Esophagus muscularis mucosa (tissue), 4 donors: ENCODE measurements at regions not wholly inside any gene's neighbourhood (a gene's known extent, or its start where the extent isn't known, plus 50 kb on each side); places are given as distances from the start of the nearest gene placed in this dataset.
"Not testable (repeated sequence)": the region's sequence is repeated elsewhere in the genome, so short reads cannot be mapped to it uniquely, and the experiment has no call there.

Experiments
- DNase-seq: peaks from one replicate; pipeline ENCODE4 v3.0.0-alpha.2; 2017; ENCODE audit errors: extremely low spot score
- H3K27ac ChIP-seq, 4 donors: fragments of 200-600 bp; sonication (generic); replicated peaks in 1 of 4; 1 replicate in 3 of 4; 2 replicates in 1 of 4; pipeline ENCODE4 v1.5.1; 2016 to 2019; ENCODE audit warnings: mild to moderate bottlenecking in 1 of 4
- H3K27me3 ChIP-seq, 4 donors: fragments of 200-600 bp; sonication (generic); one replicate each; pipeline versions ENCODE4 v1.5.1 to v1.6.0; 2016 to 2019
- H3K36me3 ChIP-seq, 4 donors: fragments of 200-600 bp; sonication (generic); one replicate each; pipeline ENCODE4 v1.5.1; 2016 to 2019
- H3K4me1 ChIP-seq, 4 donors: fragments of 200-600 bp; sonication (generic); one replicate each; pipeline ENCODE4 v1.5.1; 2016 to 2019
- H3K4me3 ChIP-seq, 4 donors: fragments of 200-600 bp; sonication (generic); 1 replicate in 2 of 4; 2 replicates in 2 of 4; pipeline ENCODE4 v1.5.1; 2016 to 2019; ENCODE audit warnings: mild to moderate bottlenecking in 4 of 4, moderate library complexity in 1 of 4
- H3K9me3 ChIP-seq, 4 donors: fragments of 200-600 bp; sonication (generic); 1 replicate in 3 of 4; 2 replicates in 1 of 4; pipeline ENCODE4 v1.5.1; 2016 to 2019
- CTCF ChIP-seq, 3 experiments: fragments of 200-600 bp in 2 of 3; fragments of 450-650 bp in 1 of 3; sonication (generic) in 2 of 3; IDR thresholded peaks; one replicate each; pipeline ENCODE4 v1.5.1; 2017 to 2019; ENCODE audit warnings: antibody characterized with exemption in 3 of 3, mild to moderate bottlenecking in 2 of 3, moderate library complexity in 1 of 3
- EP300 ChIP-seq: sonication (generic); formaldehyde crosslinking; IDR thresholded peaks from one replicate; pipeline ENCODE4 v1.6.1; 2017; ENCODE audit warnings: antibody characterized with exemption
- POLR2A ChIP-seq: fragments of 450-650 bp; IDR thresholded peaks from one replicate; pipeline ENCODE4 v1.6.1; 2017; ENCODE audit warnings: antibody characterized with exemption, moderate library complexity, mild to moderate bottlenecking, low read depth
- POLR2AphosphoS5 ChIP-seq, 2 donors: sonication (generic); formaldehyde crosslinking; IDR thresholded peaks; one replicate each; pipeline ENCODE4 v1.6.1; 2017; ENCODE audit warnings: antibody characterized with exemption in 2 of 2
- WGBS: methylation state at CpG from one replicate; pipeline ENCODE4 v1.1.5; 2018; 5-methylcytosine and 5-hydroxymethylcytosine counted together
- intact Hi-C: fragments of 100-400 bp; cut with DNase I; formaldehyde crosslinking; loops from one replicate; pipeline ENCODE4 v1.15.1; 2023

DNA sequence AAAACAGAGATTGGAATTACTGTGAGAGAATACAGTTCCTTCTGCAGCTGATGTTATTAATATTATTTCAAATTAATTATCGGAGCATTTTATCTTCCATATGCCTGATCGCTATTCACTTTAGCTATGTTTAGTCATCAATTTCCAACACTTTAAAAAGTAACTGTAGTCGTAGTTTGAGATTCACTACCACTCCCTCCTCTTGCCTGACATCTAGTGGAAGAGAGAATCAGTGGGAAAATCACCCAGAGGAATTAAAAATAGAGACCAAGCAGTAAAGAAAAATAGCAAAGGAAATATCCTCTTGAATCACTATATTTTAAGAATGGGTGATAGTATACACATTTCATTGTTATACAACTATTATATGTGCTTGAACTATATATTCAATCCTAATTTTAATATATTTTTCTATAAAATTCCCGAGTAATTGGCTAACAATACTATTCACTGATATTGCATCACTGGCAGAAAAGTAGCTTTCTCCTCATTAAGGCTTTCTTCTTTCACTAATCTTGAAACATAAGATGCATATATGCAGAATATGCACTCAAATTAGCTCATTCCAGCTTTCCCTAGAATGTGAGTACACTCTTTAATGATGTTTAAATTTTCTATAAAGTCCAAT lies 708.7 kb downstream of the CDH9 start:
- Histone ChIP-seq H3K9me3 (no peaks in the 10 kb centered on the region), H3K27me3 (no peaks in the 10 kb centered on the region), H3K4me1 (no peaks in the 10 kb centered on the region), H3K36me3 (no peaks in the 10 kb centered on the region), H3K27ac (no peak overlapping the region), H3K4me3 (no peak overlapping the region)
- no peak for DNase-seq
- intact Hi-C loops = no loop called here
- 16% methylated on average over 4 of the region's 4 CpGs for WGBS
- TF ChIP-seq CTCF (IDR thresholded peaks at IDR 0.05) (peak; percentile 10 to 46 (median 33)), POLR2A (no peak)

DNA sequence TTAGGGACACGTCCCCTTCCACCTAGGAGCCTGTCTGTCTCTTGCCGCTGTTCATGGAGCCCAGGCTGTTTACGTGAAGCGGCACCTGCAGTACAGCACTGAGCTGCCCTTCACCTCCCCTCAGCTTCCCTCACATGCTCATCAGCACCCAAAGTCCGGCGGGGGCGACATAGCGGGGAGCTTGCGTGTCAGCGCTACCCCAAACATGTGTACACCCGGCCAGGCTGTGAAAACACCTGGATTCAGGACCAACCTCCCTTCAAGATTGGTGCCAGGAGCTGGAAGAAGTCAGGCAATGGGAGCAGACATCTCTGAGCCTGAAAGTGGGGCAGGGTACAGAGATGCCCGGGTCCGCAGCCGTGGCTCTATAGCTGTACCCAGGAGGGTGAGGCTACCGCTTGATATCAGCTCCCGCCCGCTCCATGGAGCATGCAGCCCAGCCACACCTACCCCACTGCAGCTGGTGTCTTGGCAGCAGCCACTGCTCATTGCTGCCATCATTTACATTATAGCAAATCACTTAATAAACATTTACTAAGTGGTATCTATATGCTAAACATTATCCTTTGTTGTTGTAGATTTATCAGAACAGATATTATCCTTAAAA lies 712.1 kb downstream of the CDH9 start:
- intact Hi-C loops = no loop called here
- H3K4me3 ChIP-seq = no peak overlapping the region
- DNase-seq = no peak
- H3K4me1 ChIP-seq = no peaks in the 10 kb centered on the region
- WGBS = 95% methylated on average over 17 of the region's 17 CpGs
- H3K36me3 ChIP-seq = no peaks in the 10 kb centered on the region
- H3K27ac ChIP-seq = no peak overlapping the region
- TF ChIP-seq CTCF (IDR thresholded peaks at IDR 0.05) (no peak), POLR2AphosphoS5 (IDR thresholded peaks at IDR 0.05) (no peak), EP300 (no peak), POLR2A (no peak)
- H3K9me3 ChIP-seq = no peaks in the 10 kb centered on the region
- H3K27me3 ChIP-seq = no peaks in the 10 kb centered on the region

GRCh38 chr5:26325432-26325831 lies 713.0 kb downstream of the CDH9 start:
- 96% methylated on average over 3 of the region's 11 CpGs for WGBS
- H3K36me3 ChIP-seq, H3K4me1 ChIP-seq, H3K9me3 ChIP-seq, intact Hi-C loops, H3K27me3 ChIP-seq, DNase-seq, H3K27ac ChIP-seq, H3K4me3 ChIP-seq: not testable (repeated sequence)

- H3K36me3 ChIP-seq, H3K27me3 ChIP-seq, intact Hi-C loops, H3K9me3 ChIP-seq, H3K4me1 ChIP-seq, DNase-seq, H3K4me3 ChIP-seq, H3K27ac ChIP-seq: not testable (repeated sequence)
- WGBS = 94% methylated on average over 6 of the region's 41 CpGs
These were observed 714.0 kb downstream of the CDH9 start for GRCh38 chr5:26324273-26324895.

DNA sequence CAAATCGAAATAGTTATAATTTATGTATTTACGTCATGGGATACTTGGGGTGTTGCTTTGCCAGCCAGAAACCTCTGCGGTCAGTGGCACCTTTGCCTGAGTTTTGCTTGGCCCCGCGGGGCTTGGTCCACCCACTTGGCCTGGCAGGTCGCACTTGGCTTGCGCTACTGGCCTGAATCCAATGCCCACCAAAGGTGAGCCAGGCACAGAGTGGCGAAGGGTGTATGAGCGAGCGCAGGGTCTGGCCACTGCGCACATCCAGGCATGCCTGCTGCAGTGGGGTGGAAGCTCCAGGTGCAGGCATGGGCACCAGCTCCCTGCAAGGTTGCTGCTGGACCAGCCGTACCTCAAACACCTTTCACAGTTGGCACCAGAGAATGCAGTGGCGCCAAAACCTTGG lies 714.6 kb downstream of the CDH9 start:
- H3K36me3 ChIP-seq = no peaks in the 10 kb centered on the region
- no peaks in the 10 kb centered on the region for H3K4me1 ChIP-seq
- 93% methylated on average over 13 of the region's 13 CpGs for WGBS
- no peak for DNase-seq
- no peak overlapping the region for H3K27ac ChIP-seq
- H3K27me3 ChIP-seq = no peaks in the 10 kb centered on the region
- no peak overlapping the region for H3K4me3 ChIP-seq
- intact Hi-C loops = no loop called here
- no peak for TF ChIP-seq CTCF (IDR thresholded peaks at IDR 0.05)
- TF ChIP-seq POLR2A = no peak
- TF ChIP-seq EP300 = no peak
- no peak for TF ChIP-seq POLR2AphosphoS5 (IDR thresholded peaks at IDR 0.05)
- H3K9me3 ChIP-seq = no peaks in the 10 kb centered on the region

- no peak for DNase-seq
- TF ChIP-seq CTCF (IDR thresholded peaks at IDR 0.05) (no peak), EP300 (no peak), POLR2A (no peak), POLR2AphosphoS5 (IDR thresholded peaks at IDR 0.05) (no peak)
These were observed 717.1 kb downstream of the CDH9 start for GRCh38 chr5:26321278-26321677.

More at GRCh38 chr5:26321278-26321677, 717.1 kb downstream of the CDH9 start:
- H3K27ac ChIP-seq = no peak overlapping the region
- H3K27me3 ChIP-seq = no peaks in the 10 kb centered on the region
- H3K36me3 ChIP-seq = no peaks in the 10 kb centered on the region
- WGBS = 79% methylated on average over 2 of the region's 2 CpGs
- intact Hi-C loops = no loop called here
- H3K4me1 ChIP-seq = no peaks in the 10 kb centered on the region
- no peaks in the 10 kb centered on the region for H3K9me3 ChIP-seq
- no peak overlapping the region for H3K4me3 ChIP-seq
